HG03432 (cell line): ENCODE measurements at regions not wholly inside any gene's neighbourhood (a gene's known extent, or its start where the extent isn't known, plus 50 kb on each side); places are given as distances from the start of the nearest gene placed in this dataset.
"Not testable (repeated sequence)": the region's sequence is repeated elsewhere in the genome, so short reads cannot be mapped to it uniquely, and the experiment has no call there.

Source experiments
- ATAC-seq: cut with Tn5 transposase; IDR thresholded peaks from one replicate; pipeline ENCODE4 v1.9.1; 2021; ENCODE audit warnings: mild to moderate bottlenecking, moderate library complexity; ENCODE audit not compliant: unreplicated experiment

GRCh38 chr6:126945812-126946360, 172.6 kb upstream of the RSPO3 start:
- no peak for ATAC-seq

GRCh38 chr6:126947070-126947469, 171.4 kb upstream of the RSPO3 start:
- ATAC-seq, result no peak

GRCh38 chr6:126949786-126950185, 168.7 kb upstream of the RSPO3 start:
- no peak for ATAC-seq

- ATAC-seq, result no peak
Measured at GRCh38 chr6:126955621-126956020, 162.8 kb upstream of the RSPO3 start.

GRCh38 chr6:126957721-126958120, 160.8 kb upstream of the RSPO3 start:
- ATAC-seq, result no peak

- ATAC-seq, result no peak
Measured at GRCh38 chr6:126959765-126960164, 158.7 kb upstream of the RSPO3 start.

- ATAC-seq, result no peak
Measured at GRCh38 chr6:126963077-126963809, 155.2 kb upstream of the RSPO3 start.

- ATAC-seq, result no peak
Measured at GRCh38 chr6:126967296-126968005, 151.0 kb upstream of the RSPO3 start.

- no peak for ATAC-seq
Measured at GRCh38 chr6:126976253-126976797, 142.1 kb upstream of the RSPO3 start.

GRCh38 chr6:126983779-126984178, 134.7 kb upstream of the RSPO3 start:
- no peak for ATAC-seq

GRCh38 chr6:126988125-126988524, 130.3 kb upstream of the RSPO3 start:
- ATAC-seq, result not testable (repeated sequence)

GRCh38 chr6:127000631-127001030, 117.8 kb upstream of the RSPO3 start:
- no peak for ATAC-seq

GRCh38 chr6:127013865-127014264, 104.6 kb upstream of the RSPO3 start:
- ATAC-seq, result no peak

- ATAC-seq, result no peak
Measured at GRCh38 chr6:127015858-127016257, 102.6 kb upstream of the RSPO3 start.

- ATAC-seq, result no peak
Measured at GRCh38 chr6:127019828-127020227, 98.6 kb upstream of the RSPO3 start.

- ATAC-seq, result no peak
Measured at GRCh38 chr6:127022302-127022701, 96.2 kb upstream of the RSPO3 start.

- no peak for ATAC-seq
Measured at GRCh38 chr6:127023001-127023778, 95.3 kb upstream of the RSPO3 start.

- ATAC-seq, result no peak
Measured at GRCh38 chr6:127026247-127026646, 92.2 kb upstream of the RSPO3 start.

GRCh38 chr6:127030111-127030510, 88.4 kb upstream of the RSPO3 start:
- ATAC-seq, result no peak

GRCh38 chr6:127030836-127031235, 87.6 kb upstream of the RSPO3 start:
- ATAC-seq, result no peak

GRCh38 chr6:127031511-127031910, 87.0 kb upstream of the RSPO3 start:
- ATAC-seq, result no peak
